Muscle of arm (tissue), 1 donor: ENCODE measurements at regions not wholly inside any gene's neighbourhood (a gene's known extent, or its start where the extent isn't known, plus 50 kb on each side); places are given as distances from the start of the nearest gene placed in this dataset.

Source experiments
- DNase-seq: peaks from one replicate; pipeline ENCODE4 v3.0.0-alpha.2; 2013

GRCh38 chr7:124330731-124331407 lies 298.0 kb upstream of the TMEM229A start:
- no peak for DNase-seq

GRCh38 chr7:124328774-124329173 lies 295.9 kb upstream of the TMEM229A start:
- no peak for DNase-seq

GRCh38 chr7:124324262-124324661 lies 291.4 kb upstream of the TMEM229A start:
- DNase-seq, result no peak

GRCh38 chr7:124323597-124323996 lies 290.7 kb upstream of the TMEM229A start:
- DNase-seq, result no peak

- DNase-seq, result no peak
Measured at GRCh38 chr7:124322561-124322960, 289.7 kb upstream of the TMEM229A start.

GRCh38 chr7:124318721-124319450 lies 286.0 kb upstream of the TMEM229A start:
- DNase-seq, result no peak

GRCh38 chr7:124310934-124311390 lies 278.1 kb upstream of the TMEM229A start:
- no peak for DNase-seq

- no peak for DNase-seq
Measured at GRCh38 chr7:124308384-124308783, 275.5 kb upstream of the TMEM229A start.

GRCh38 chr7:124295289-124295688 lies 262.4 kb upstream of the TMEM229A start:
- DNase-seq, result no peak

GRCh38 chr7:124284937-124285336 lies 252.1 kb upstream of the TMEM229A start:
- no peak for DNase-seq

- no peak for DNase-seq
Measured at GRCh38 chr7:124276005-124276622, 243.2 kb upstream of the TMEM229A start.

GRCh38 chr7:124275411-124275810 lies 242.5 kb upstream of the TMEM229A start:
- DNase-seq, result no peak

- no peak for DNase-seq
Measured at GRCh38 chr7:124269774-124270173, 236.9 kb upstream of the TMEM229A start.

- DNase-seq, result no peak
Measured at GRCh38 chr7:124267154-124267553, 234.3 kb upstream of the TMEM229A start.

GRCh38 chr7:124263232-124263827 lies 230.5 kb upstream of the TMEM229A start:
- no peak for DNase-seq

- DNase-seq, result no peak
Measured at GRCh38 chr7:124261710-124262109, 228.8 kb upstream of the TMEM229A start.

GRCh38 chr7:124257638-124258308 lies 224.9 kb upstream of the TMEM229A start:
- no peak for DNase-seq

GRCh38 chr7:124255041-124255655 lies 222.3 kb upstream of the TMEM229A start:
- no peak for DNase-seq

GRCh38 chr7:124254396-124254795 lies 221.5 kb upstream of the TMEM229A start:
- DNase-seq, result no peak

- no peak for DNase-seq
Measured at GRCh38 chr7:124251636-124252035, 218.8 kb upstream of the TMEM229A start.

- no peak for DNase-seq
Measured at GRCh38 chr7:124250297-124251034, 217.6 kb upstream of the TMEM229A start.
